Vagina (tissue), 2 donors: ENCODE measurements at regions not wholly inside any gene's neighbourhood (a gene's known extent, or its start where the extent isn't known, plus 50 kb on each side); places are given as distances from the start of the nearest gene placed in this dataset.

Source experiments
- CTCF ChIP-seq, 3 experiments: fragments of 450-650 bp in 2 of 3; fragments of 200-600 bp in 1 of 3; sonication (generic) in 1 of 3; IDR thresholded peaks; one replicate each; pipeline ENCODE4 v1.5.1; 2017 to 2019; ENCODE audit warnings: antibody characterized with exemption in 3 of 3, mild to moderate bottlenecking in 2 of 3, moderate library complexity in 2 of 3
- POLR2A ChIP-seq, 2 donors: fragments of 450-650 bp; IDR thresholded peaks; one replicate each; pipeline ENCODE4 v1.6.1; 2017; ENCODE audit warnings: antibody characterized with exemption in 2 of 2, mild to moderate bottlenecking in 2 of 2, moderate library complexity in 2 of 2

GRCh38 chr1:181335631-181336030, 147.7 kb upstream of the CACNA1E start:
- TF ChIP-seq CTCF (IDR thresholded peaks at IDR 0.05) = no peak
- no peak for TF ChIP-seq POLR2A (IDR thresholded peaks at IDR 0.05)
